Keratinocyte (primary cell): ENCODE measurements at regions not wholly inside any gene's neighbourhood (a gene's known extent, or its start where the extent isn't known, plus 50 kb on each side); places are given as distances from the start of the nearest gene placed in this dataset.

Experiments used
- DNase-seq: peaks from one replicate; pipeline ENCODE4 v3.0.0-alpha.2; 2011; ENCODE audit warnings: low read depth, missing footprints, low spot score
- FAIRE-seq: peaks from 2 replicates; lab custom pipeline; 2011; peaks lifted over from hg19 to GRCh38; lab: Jason Lieb, UNC
- H2AFZ ChIP-seq: 2 replicates; pipeline ENCODE4 v1.6.0; 2012; ENCODE audit warnings: low read length, control low read depth, inconsistent platforms; ENCODE audit not compliant: control insufficient read depth
- H3K27ac ChIP-seq: 2 replicates; pipeline ENCODE4 v1.5.1; 2011; ENCODE audit warnings: low read length; ENCODE audit not compliant: control insufficient read depth, insufficient read depth
- H3K27me3 ChIP-seq: 3 replicates; pipeline ENCODE4 v1.6.0; 2011; ENCODE audit warnings: low read length; ENCODE audit not compliant: control insufficient read depth, insufficient read depth; ENCODE audit errors: extremely low read depth
- H3K36me3 ChIP-seq, 2 experiments: 2 replicates in 1 of 2; 3 replicates in 1 of 2; pipeline ENCODE4 v1.5.1; 2011; ENCODE audit warnings: low read length in 2 of 2, mild to moderate bottlenecking in 1 of 2; ENCODE audit not compliant: control insufficient read depth in 2 of 2, insufficient read depth in 2 of 2; ENCODE audit errors: extremely low read depth in 1 of 2
- H3K4me1 ChIP-seq: 3 replicates; pipeline ENCODE4 v1.5.1; 2011; ENCODE audit warnings: low read length; ENCODE audit not compliant: control insufficient read depth, insufficient read depth; ENCODE audit errors: extremely low read depth
- H3K4me2 ChIP-seq: 3 replicates; pipeline ENCODE4 v1.6.0; 2011; ENCODE audit warnings: low read depth, low read length; ENCODE audit not compliant: control insufficient read depth, insufficient read depth; ENCODE audit errors: extremely low read depth
- H3K4me3 ChIP-seq, 3 experiments: fragments of 200-600 bp in 1 of 3; sonication (generic) in 1 of 3; 2 replicates in 2 of 3; 3 replicates in 1 of 3; pipeline ENCODE4 v1.5.1; 2011 to 2016; ENCODE audit warnings: low read length in 3 of 3, mild to moderate bottlenecking in 3 of 3, control low read depth in 2 of 3, inconsistent platforms in 1 of 3, low read depth in 1 of 3, mixed read lengths in 1 of 3, mixed run types in 1 of 3, moderate library complexity in 1 of 3; ENCODE audit not compliant: control insufficient read depth in 2 of 3, insufficient read depth in 2 of 3; ENCODE audit errors: extremely low read depth in 1 of 3
- H3K79me2 ChIP-seq: 2 replicates; pipeline ENCODE4 v1.6.0; 2012; ENCODE audit warnings: low read length; ENCODE audit not compliant: control insufficient read depth, insufficient read depth
- H3K9ac ChIP-seq: 3 replicates; pipeline ENCODE4 v1.6.0; 2011; ENCODE audit warnings: low read length; ENCODE audit not compliant: control insufficient read depth, insufficient read depth; ENCODE audit errors: extremely low read depth
- H3K9me1 ChIP-seq: 3 replicates; pipeline ENCODE4 v1.6.0; 2011; ENCODE audit warnings: low read length; ENCODE audit not compliant: control insufficient read depth, insufficient read depth; ENCODE audit errors: extremely low read depth
- H3K9me3 ChIP-seq: 2 replicates; pipeline ENCODE4 v1.5.1; 2012; ENCODE audit warnings: low read depth, low read length; ENCODE audit not compliant: control insufficient read depth
- H4K20me1 ChIP-seq: 3 replicates; pipeline ENCODE4 v1.6.0; 2011; ENCODE audit warnings: low read length; ENCODE audit not compliant: control insufficient read depth, insufficient read depth; ENCODE audit errors: extremely low read depth
- EZH2 ChIP-seq: IDR thresholded peaks from one replicate; pipeline ENCODE4 v1.6.1; 2012; ENCODE audit warnings: inconsistent platforms, mild to moderate bottlenecking, low read length, moderate library complexity
- dilution Hi-C: fragments of 300-500 bp; cut with MboI; formaldehyde crosslinking; loops from one replicate; pipeline ENCODE4 v1.7.0; 2020; ENCODE audit warnings: low sequenced_read_pairs; ENCODE audit not compliant: extremely low pct_ligation_motif_present
- TF ChIP-seq, protein P1 (sequence below), 3 experiments: IDR thresholded peaks in 1 of 3; conservative IDR thresholded peaks in 1 of 3; optimal IDR thresholded peaks in 1 of 3; 2 replicates in 2 of 3; 3 replicates in 1 of 3; pipeline versions ENCODE3 to v1.5.1; 2011; ENCODE audit warnings: low read length in 3 of 3, mild to moderate bottlenecking in 3 of 3, moderate library complexity in 2 of 3, control low read depth in 1 of 3, inconsistent platforms in 1 of 3; ENCODE audit not compliant: insufficient read depth in 2 of 3; ENCODE audit errors: extremely low read depth in 1 of 3

DNA sequence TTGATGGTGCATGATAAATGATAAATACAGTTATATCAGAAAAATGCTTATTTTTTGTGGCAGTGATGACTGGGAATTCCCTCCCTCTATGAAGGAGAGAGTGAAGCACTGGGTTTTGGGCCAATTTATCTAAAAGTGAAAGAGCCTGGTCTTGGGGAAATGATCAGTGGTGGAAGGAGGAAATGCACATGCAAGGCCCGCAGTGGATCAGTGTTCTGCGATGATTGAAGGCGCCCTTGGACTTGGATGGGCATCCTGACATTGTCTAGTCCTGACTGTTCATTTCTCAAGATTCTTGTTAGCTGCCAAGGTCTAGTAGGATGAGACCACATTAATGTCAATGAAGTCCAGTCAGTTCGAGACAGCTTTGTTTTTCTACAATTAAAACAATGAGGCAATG is 272.0 kb upstream of the SLC35B3 start:
- no peak overlapping the region for H3K4me3 ChIP-seq
- no peaks in the 10 kb centered on the region for H3K36me3 ChIP-seq
- DNase-seq (no peak), FAIRE-seq (no peak)
- H3K4me2 ChIP-seq: no peak overlapping the region
- peaks cover 5% of the 10 kb centered on the region for H3K4me1 ChIP-seq
- dilution Hi-C loops: no loop called here
- H4K20me1 ChIP-seq: no peaks in the 10 kb centered on the region
- H2AFZ ChIP-seq: no peak overlapping the region
- no peak for TF ChIP-seq EZH2
- TF ChIP-seq, protein P1, sequence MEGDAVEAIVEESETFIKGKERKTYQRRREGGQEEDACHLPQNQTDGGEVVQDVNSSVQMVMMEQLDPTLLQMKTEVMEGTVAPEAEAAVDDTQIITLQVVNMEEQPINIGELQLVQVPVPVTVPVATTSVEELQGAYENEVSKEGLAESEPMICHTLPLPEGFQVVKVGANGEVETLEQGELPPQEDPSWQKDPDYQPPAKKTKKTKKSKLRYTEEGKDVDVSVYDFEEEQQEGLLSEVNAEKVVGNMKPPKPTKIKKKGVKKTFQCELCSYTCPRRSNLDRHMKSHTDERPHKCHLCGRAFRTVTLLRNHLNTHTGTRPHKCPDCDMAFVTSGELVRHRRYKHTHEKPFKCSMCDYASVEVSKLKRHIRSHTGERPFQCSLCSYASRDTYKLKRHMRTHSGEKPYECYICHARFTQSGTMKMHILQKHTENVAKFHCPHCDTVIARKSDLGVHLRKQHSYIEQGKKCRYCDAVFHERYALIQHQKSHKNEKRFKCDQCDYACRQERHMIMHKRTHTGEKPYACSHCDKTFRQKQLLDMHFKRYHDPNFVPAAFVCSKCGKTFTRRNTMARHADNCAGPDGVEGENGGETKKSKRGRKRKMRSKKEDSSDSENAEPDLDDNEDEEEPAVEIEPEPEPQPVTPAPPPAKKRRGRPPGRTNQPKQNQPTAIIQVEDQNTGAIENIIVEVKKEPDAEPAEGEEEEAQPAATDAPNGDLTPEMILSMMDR (optimal IDR thresholded peaks at IDR 0.05 in 1 of 3, IDR thresholded peaks at IDR 0.05 in 1 of 3, conservative IDR thresholded peaks at IDR 0.05 in 1 of 3; ENCODE audit: extremely low read depth in 1 of 3, insufficient read depth in 2 of 3, low read length in 3 of 3): no peak
- no peak overlapping the region for H3K27ac ChIP-seq
- H3K27me3 ChIP-seq: no peaks in the 10 kb centered on the region
- H3K9ac ChIP-seq: no peak overlapping the region
- no peaks in the 10 kb centered on the region for H3K9me3 ChIP-seq
- no peaks in the 10 kb centered on the region for H3K79me2 ChIP-seq
- no peaks in the 10 kb centered on the region for H3K9me1 ChIP-seq

DNA sequence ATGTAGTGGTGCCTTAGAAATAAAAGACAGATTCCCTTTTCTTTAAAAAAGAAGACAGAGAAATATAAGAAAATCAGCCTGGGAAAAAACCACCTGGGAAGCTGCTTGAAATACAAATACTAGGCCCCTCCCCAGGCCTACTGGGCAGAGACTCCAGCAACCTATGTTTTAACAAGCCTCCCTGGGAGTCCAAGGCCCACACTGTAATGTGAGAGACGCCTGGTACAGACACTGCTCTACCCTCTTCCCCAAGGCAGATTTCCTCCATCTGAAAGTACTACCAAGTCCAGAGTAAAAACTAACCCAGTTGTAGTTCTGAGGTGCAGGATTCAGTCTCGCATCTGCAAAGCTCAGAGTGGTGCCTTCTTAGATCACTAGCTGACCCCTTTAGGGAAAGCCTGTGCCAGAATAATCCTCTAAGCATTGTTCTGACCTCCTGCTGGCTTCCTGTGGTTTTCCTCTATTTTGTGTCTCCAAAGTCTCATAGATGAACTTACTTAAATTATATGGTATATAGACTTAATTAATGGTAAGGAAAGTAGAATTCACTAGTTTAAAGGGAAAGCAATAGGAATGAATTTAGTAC is 270.2 kb upstream of the SLC35B3 start:
- Histone ChIP-seq H3K4me1 (peaks cover 5% of the 10 kb centered on the region), H4K20me1 (no peaks in the 10 kb centered on the region), H2AFZ (peak overlapping the region; percentile 7), H3K9ac (no peak overlapping the region), H3K4me3 (no peak overlapping the region), H3K9me1 (no peaks in the 10 kb centered on the region), H3K79me2 (no peaks in the 10 kb centered on the region), H3K4me2 (no peak overlapping the region), H3K27ac (no peak overlapping the region), H3K27me3 (no peaks in the 10 kb centered on the region), H3K9me3 (no peaks in the 10 kb centered on the region), H3K36me3 (no peaks in the 10 kb centered on the region)
- dilution Hi-C loops: no loop called here
- FAIRE-seq (no peak), DNase-seq (no peak)
- no peak for TF ChIP-seq EZH2
- TF ChIP-seq, protein P1 (optimal IDR thresholded peaks at IDR 0.05 in 1 of 3, IDR thresholded peaks at IDR 0.05 in 1 of 3, conservative IDR thresholded peaks at IDR 0.05 in 1 of 3; ENCODE audit: extremely low read depth in 1 of 3, insufficient read depth in 2 of 3, low read length in 3 of 3): no peak
